IMR-90 (cell line): ENCODE measurements at regions not wholly inside any gene's neighbourhood (a gene's known extent, or its start where the extent isn't known, plus 50 kb on each side); places are given as distances from the start of the nearest gene placed in this dataset.

Source experiments
- ATAC-seq: fragments of 200-7000 bp; cut with Tn5 transposase; 2 replicates; pipeline ENCODE4 v1.9.1; 2020; ENCODE audit warnings: low read depth, mild to moderate bottlenecking, moderate library complexity
- BruUV-seq: library from RNA; stranded (reverse); fragments of 400-500 nt; replicated peaks from 2 replicates; lab custom pipeline; 2021; lab: Mats Ljungman, UMichigan
- CTCF ChIA-PET: fragments of 300-600 bp; formaldehyde crosslinking; extraction: SDS; loops from one replicate; lab custom pipeline; 2021; ENCODE audit warnings: antibody characterized with exemption; lab: Yijun Ruan, JAX
- POLR2A ChIA-PET: fragments of 300-600 bp; sonication (Branson Sonifier 250); formaldehyde crosslinking; loops from one replicate; lab custom pipeline; 2022; ENCODE audit warnings: antibody characterized with exemption; ENCODE audit not compliant: unreplicated experiment; lab: Charles Lee
- DNase-seq: peaks from one replicate; pipeline ENCODE4 v3.0.0; 2013
- H2AFZ ChIP-seq: replicated peaks from 2 replicates; pipeline ENCODE3; 2013; ENCODE audit warnings: low read length, mild to moderate bottlenecking; ENCODE audit not compliant: poor library complexity
- H2AK5ac ChIP-seq: 2 replicates; pipeline ENCODE4 v1.6.1; 2013; ENCODE audit warnings: low read depth, low read length, inconsistent platforms
- H2AK9ac ChIP-seq: replicated peaks from 2 replicates; pipeline ENCODE3; 2013; ENCODE audit warnings: mild to moderate bottlenecking, low read depth, low read length, moderate library complexity; ENCODE audit not compliant: poor library complexity
- H2BK120ac ChIP-seq: 2 replicates; pipeline ENCODE4 v1.6.1; 2013; ENCODE audit warnings: low read depth, low read length, inconsistent platforms
- H2BK15ac ChIP-seq: 3 replicates; pipeline ENCODE4 v1.6.1; 2013; ENCODE audit warnings: low read depth, low read length, inconsistent platforms
- H2BK20ac ChIP-seq: 2 replicates; pipeline ENCODE4 v1.6.1; 2013; ENCODE audit warnings: low read depth, mild to moderate bottlenecking, inconsistent platforms, low read length, moderate library complexity
- H2BK5ac ChIP-seq: 2 replicates; pipeline ENCODE4 v1.6.1; 2013; ENCODE audit warnings: mild to moderate bottlenecking, low read depth, low read length, inconsistent platforms; ENCODE audit not compliant: poor library complexity, severe bottlenecking
- H3K14ac ChIP-seq: replicated peaks from 2 replicates; pipeline ENCODE4 v1.6.1; 2013; ENCODE audit warnings: low read depth, low read length, inconsistent platforms
- H3K18ac ChIP-seq: 2 replicates; pipeline ENCODE4 v1.6.1; 2013; ENCODE audit warnings: low read depth, low read length, control low read depth
- H3K23ac ChIP-seq: 2 replicates; pipeline ENCODE4 v1.6.1; 2013; ENCODE audit warnings: low read depth, low read length, inconsistent platforms
- H3K27ac ChIP-seq: 2 replicates; pipeline ENCODE4 v1.5.1; 2013; ENCODE audit warnings: mild to moderate bottlenecking, control low read depth, low read length; ENCODE audit not compliant: insufficient read depth
- H3K27me3 ChIP-seq: 2 replicates; pipeline ENCODE4 v1.6.1; 2013; ENCODE audit warnings: low read length; ENCODE audit not compliant: control insufficient read depth, insufficient read depth
- H3K36me3 ChIP-seq: 2 replicates; pipeline ENCODE4 v1.6.1; 2013; ENCODE audit warnings: low read length, mixed read lengths; ENCODE audit not compliant: control insufficient read depth, insufficient read depth
- H3K4ac ChIP-seq: 2 replicates; pipeline ENCODE4 v1.6.1; 2013; ENCODE audit warnings: low read depth, low read length, inconsistent platforms
- H3K4me1 ChIP-seq: 2 replicates; pipeline ENCODE4 v1.6.1; 2013; ENCODE audit warnings: low read length, mixed read lengths; ENCODE audit not compliant: control insufficient read depth, insufficient read depth
- H3K4me2 ChIP-seq: 2 replicates; pipeline ENCODE4 v1.6.1; 2013; ENCODE audit warnings: low read depth, mild to moderate bottlenecking, control low read depth, low read length, moderate library complexity
- H3K4me3 ChIP-seq: 2 replicates; pipeline ENCODE4 v1.5.1; 2013; ENCODE audit warnings: low read depth, mild to moderate bottlenecking, control low read depth, low read length, moderate library complexity; ENCODE audit not compliant: insufficient read depth
- H3K56ac ChIP-seq: 2 replicates; pipeline ENCODE4 v1.6.1; 2013; ENCODE audit warnings: low read length, inconsistent platforms; ENCODE audit not compliant: insufficient read depth; ENCODE audit errors: extremely low read depth
- H3K79me1 ChIP-seq, 2 experiments: 2 replicates each; pipeline ENCODE4 v1.6.1; 2013; ENCODE audit warnings: low read length in 2 of 2, inconsistent platforms in 1 of 2, low read depth in 1 of 2
- H3K9ac ChIP-seq: 2 replicates; pipeline ENCODE4 v1.6.1; 2013; ENCODE audit warnings: low read depth, low read length, control low read depth
- H3K9me1 ChIP-seq: 2 replicates; pipeline ENCODE4 v1.6.1; 2013; ENCODE audit warnings: low read length, inconsistent platforms; ENCODE audit not compliant: insufficient read depth
- H3K9me3 ChIP-seq: 2 replicates; pipeline ENCODE4 v1.6.1; 2013; ENCODE audit warnings: low read length; ENCODE audit not compliant: control insufficient read depth, insufficient read depth
- H4K20me1 ChIP-seq: 2 replicates; pipeline ENCODE4 v1.6.1; 2013; ENCODE audit warnings: low read length, inconsistent platforms; ENCODE audit not compliant: insufficient read depth
- H4K5ac ChIP-seq: 2 replicates; pipeline ENCODE4 v1.6.1; 2013; ENCODE audit warnings: mild to moderate bottlenecking, low read depth, low read length, control low read depth
- H4K8ac ChIP-seq, 2 experiments: 2 replicates each; pipeline ENCODE4 v1.6.1; 2013; ENCODE audit warnings: low read depth in 2 of 2, low read length in 2 of 2, control low read depth in 1 of 2, inconsistent platforms in 1 of 2
- H4K91ac ChIP-seq: 2 replicates; pipeline ENCODE4 v1.6.1; 2013; ENCODE audit warnings: low read depth, low read length, inconsistent platforms; ENCODE audit not compliant: insufficient read depth
- BHLHE40 ChIP-seq: fragments of 150-350 bp; IDR thresholded peaks from 2 replicates; pipeline ENCODE4 v1.6.1; 2016; ENCODE audit warnings: mild to moderate bottlenecking, low read depth, low read length
- CEBPB ChIP-seq: IDR thresholded peaks from 2 replicates; pipeline ENCODE4 v1.6.1; 2012; ENCODE audit warnings: low read depth, low read length, improper control_type of control experiment
- CTCF ChIP-seq: conservative IDR thresholded peaks from 2 replicates; pipeline ENCODE4 v1.5.1; 2012; ENCODE audit warnings: mild to moderate bottlenecking, low read depth, low read length, improper control_type of control experiment
- FOS ChIP-seq: fragments of 150-350 bp; IDR thresholded peaks from 2 replicates; pipeline ENCODE4 v1.6.1; 2016; ENCODE audit warnings: low read depth, low read length
- POLR2A ChIP-seq: IDR thresholded peaks from 2 replicates; pipeline ENCODE4 v1.6.1; 2012; ENCODE audit warnings: mild to moderate bottlenecking, low read depth, low read length
- RAD21 ChIP-seq: IDR thresholded peaks from 2 replicates; pipeline ENCODE4 v1.6.1; 2012; ENCODE audit warnings: low read length, improper control_type of control experiment
- RCOR1 ChIP-seq: IDR thresholded peaks from 2 replicates; pipeline ENCODE4 v1.6.1; 2012; ENCODE audit warnings: mild to moderate bottlenecking, low read length, improper control_type of control experiment; ENCODE audit not compliant: insufficient replicate concordance
- RFX5 ChIP-seq: IDR thresholded peaks from 2 replicates; pipeline ENCODE4 v1.8.0; 2012; ENCODE audit warnings: low read depth, mild to moderate bottlenecking, low read length, moderate library complexity
- SMC3 ChIP-seq: fragments of 150-350 bp; IDR thresholded peaks from 2 replicates; pipeline ENCODE4 v1.6.1; 2016; ENCODE audit warnings: low read depth, mild to moderate bottlenecking, antibody characterized with exemption, low read length, moderate library complexity
- WGBS, 2 experiments: methylation state at CpG; one replicate each; pipeline versions ENCODE4 v1.1.5 to v1.1.7; 2013; ENCODE audit warnings: missing lambda C conversion rate in 2 of 2; ENCODE audit not compliant: insufficient read length in 1 of 2; ENCODE audit errors: extremely low coverage in 2 of 2; 5-methylcytosine and 5-hydroxymethylcytosine counted together
- dilution Hi-C: fragments of 300-500 bp; cut with HindIII; formaldehyde crosslinking; loops from one replicate; pipeline ENCODE4 v1.14.3; 2018; ENCODE audit warnings: low sequenced_read_pairs; ENCODE audit not compliant: unreplicated experiment
- in situ Hi-C: fragments of 300-500 bp; cut with MboI; formaldehyde crosslinking; loops from 3 replicates; pipeline ENCODE4 v1.14.3; 2019; ENCODE audit warnings: low sequenced_read_pairs, inconsistent platforms, mixed read lengths
- intact Hi-C: fragments of 100-400 bp; cut with micrococcal nuclease; formaldehyde crosslinking; loops from 2 replicates; pipeline ENCODE4 v1.10.0; 2022
- TF ChIP-seq, protein P1 (sequence below): fragments of 150-350 bp; IDR thresholded peaks from 2 replicates; pipeline ENCODE4 v1.6.1; 2017; ENCODE audit warnings: mild to moderate bottlenecking, antibody characterized with exemption, low read length, low read depth

DNA sequence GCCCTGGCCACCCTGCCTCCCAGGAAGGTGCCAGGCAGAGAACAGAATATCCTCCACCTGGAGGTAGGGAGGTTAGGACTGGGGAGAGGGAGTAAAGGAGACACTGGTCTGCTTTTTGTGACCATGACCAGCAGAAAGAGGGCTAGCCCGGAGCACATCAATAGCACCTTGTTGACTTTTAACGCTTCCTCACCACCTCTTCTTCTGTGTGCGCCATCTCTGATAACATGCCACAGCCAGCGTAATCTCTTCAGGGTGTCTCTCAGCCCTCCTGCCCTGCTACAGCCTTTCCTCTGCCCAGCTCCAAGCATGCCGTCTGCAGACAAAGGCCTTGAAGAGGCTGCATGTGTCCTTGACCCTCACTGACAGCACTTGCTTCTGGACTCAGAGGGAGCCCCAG, 50.9 kb upstream of the GJA5 start:
- WGBS, 2 experiments, result 68% methylated on average over 3 of the region's 5 CpGs; no CpG with 5 or more reads in 1 of the 2 experiments
- H2BK15ac ChIP-seq, result no peak overlapping the region
- no peak overlapping the region for H3K4ac ChIP-seq
- no peak overlapping the region for H2BK120ac ChIP-seq
- no peak overlapping the region for H2AK5ac ChIP-seq
- H4K20me1 ChIP-seq, result no peaks in the 10 kb centered on the region
- H3K18ac ChIP-seq, result no peak overlapping the region
- H2AFZ ChIP-seq, result no peak overlapping the region
- no peak overlapping the region for H4K5ac ChIP-seq
- no peak overlapping the region for H3K4me2 ChIP-seq
- no peak overlapping the region for H3K23ac ChIP-seq
- H2BK20ac ChIP-seq, result no peak overlapping the region
- no peak overlapping the region for H4K91ac ChIP-seq
- H3K9ac ChIP-seq, result no peak overlapping the region
- no peaks in the 10 kb centered on the region for H3K4me1 ChIP-seq
- no peaks in the 10 kb centered on the region for H3K36me3 ChIP-seq
- H3K56ac ChIP-seq, result no peak overlapping the region
- in situ Hi-C loops, result no loop called here
- TF ChIP-seq, protein P1, sequence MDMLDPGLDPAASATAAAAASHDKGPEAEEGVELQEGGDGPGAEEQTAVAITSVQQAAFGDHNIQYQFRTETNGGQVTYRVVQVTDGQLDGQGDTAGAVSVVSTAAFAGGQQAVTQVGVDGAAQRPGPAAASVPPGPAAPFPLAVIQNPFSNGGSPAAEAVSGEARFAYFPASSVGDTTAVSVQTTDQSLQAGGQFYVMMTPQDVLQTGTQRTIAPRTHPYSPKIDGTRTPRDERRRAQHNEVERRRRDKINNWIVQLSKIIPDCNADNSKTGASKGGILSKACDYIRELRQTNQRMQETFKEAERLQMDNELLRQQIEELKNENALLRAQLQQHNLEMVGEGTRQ, result no peak
- TF ChIP-seq RAD21 (no peak), RCOR1 (no peak), CEBPB (no peak), BHLHE40 (no peak), SMC3 (no peak), CTCF (no peak), FOS (no peak), POLR2A (no peak), RFX5 (no peak)
- no TSS peak for BruUV-seq
- H3K4me3 ChIP-seq, result no peak overlapping the region
- H3K27me3 ChIP-seq, result no peaks in the 10 kb centered on the region; the same call in 1 of the 2 replicates
- dilution Hi-C loops, result no loop called here
- no peak overlapping the region for H2BK5ac ChIP-seq
- H4K8ac ChIP-seq, result no peak overlapping the region
- H3K27ac ChIP-seq, result no peak overlapping the region
- intact Hi-C loops, result no loop called here
- ChIA-PET POLR2A (no interaction called here), CTCF (no interaction called here)
- H3K9me1 ChIP-seq, result no peaks in the 10 kb centered on the region
- DNase-seq (no peak), ATAC-seq (no peak)
- H3K9me3 ChIP-seq, result no peaks in the 10 kb centered on the region
- H3K79me1 ChIP-seq, result no peaks in the 10 kb centered on the region
- H2AK9ac ChIP-seq, result no peak overlapping the region
- H3K14ac ChIP-seq, result no peak overlapping the region
